ENCODE measurements at regions not wholly inside any gene's neighbourhood (a gene's known extent, or its start where the extent isn't known, plus 50 kb on each side); places are given as distances from the start of the nearest gene placed in this dataset.

- TF ChIP-seq CTCF (IDR thresholded peaks at IDR 0.05; ENCODE audit: low read depth, low read length): no peak
- DNase-seq (ENCODE audit: extremely low read depth, low read depth): no peak
Observed at GRCh38 chrX:39310891-39311290, 509.6 kb downstream of the MID1IP1 start.

GRCh38 chrX:39311646-39312045 lies 510.4 kb downstream of the MID1IP1 start:
- no peak for TF ChIP-seq CTCF (IDR thresholded peaks at IDR 0.05; ENCODE audit: low read depth, low read length)
- DNase-seq (ENCODE audit: extremely low read depth, low read depth): no peak

GRCh38 chrX:39313146-39313545 lies 511.9 kb downstream of the MID1IP1 start:
- no peak for DNase-seq (ENCODE audit: extremely low read depth, low read depth)
- no peak for TF ChIP-seq CTCF (IDR thresholded peaks at IDR 0.05; ENCODE audit: low read depth, low read length)

- no peak for DNase-seq (ENCODE audit: extremely low read depth, low read depth)
- TF ChIP-seq CTCF (IDR thresholded peaks at IDR 0.05; ENCODE audit: low read depth, low read length): no peak
Observed at GRCh38 chrX:39318506-39319343, 517.5 kb downstream of the MID1IP1 start.

- no peak for DNase-seq (ENCODE audit: extremely low read depth, low read depth)
Observed at GRCh38 chrX:39320165-39320564, 518.9 kb downstream of the MID1IP1 start.

GRCh38 chrX:39322496-39322895 lies 521.2 kb downstream of the MID1IP1 start:
- no peak for TF ChIP-seq CTCF (IDR thresholded peaks at IDR 0.05; ENCODE audit: low read depth, low read length)
- DNase-seq (ENCODE audit: extremely low read depth, low read depth): no peak

More at GRCh38 chrX:39320165-39320564, 518.9 kb downstream of the MID1IP1 start:
- no peak for TF ChIP-seq CTCF (IDR thresholded peaks at IDR 0.05; ENCODE audit: low read depth, low read length)

GRCh38 chrX:39324233-39324930 lies 523.1 kb downstream of the MID1IP1 start:
- no peak for DNase-seq (ENCODE audit: extremely low read depth, low read depth)
- TF ChIP-seq CTCF (IDR thresholded peaks at IDR 0.05; ENCODE audit: low read depth, low read length): no peak

Measured in AG09319 (cell line).